ENCODE measurements at regions not wholly inside any gene's neighbourhood (a gene's known extent, or its start where the extent isn't known, plus 50 kb on each side); places are given as distances from the start of the nearest gene placed in this dataset.

- TF ChIP-seq NKX3-1 (CRISPR knock-in tag; IDR thresholded peaks at IDR 0.05): no peak
- TF ChIP-seq MED8 (CRISPR knock-in tag; IDR thresholded peaks at IDR 0.05; ENCODE audit: insufficient replicate concordance): no peak
Observed at GRCh38 chr1:76729142-76729541, 138.1 kb upstream of the ST6GALNAC5 start (continued).

GRCh38 chr1:76730027-76730426, 137.3 kb upstream of the ST6GALNAC5 start:
- Histone ChIP-seq H3K4me2 (ENCODE audit: low read depth, low read length) (peak overlapping the region; percentile 11; the same call in 1 of the 2 replicates), H2AFZ (ENCODE audit: low read length) (no peak overlapping the region), H3K9me3 (ENCODE audit: low read length) (peaks cover 21% of the 10 kb centered on the region; the same call in 1 of the 2 replicates), H3K27me3 (ENCODE audit: control insufficient read depth in 1 of 2, insufficient read depth in 2 of 2, low read length in 2 of 2) (no peaks in the 10 kb centered on the region), H3K9ac (ENCODE audit: insufficient read depth, low read depth, low read length) (no peak overlapping the region), H3K4me3 (replicated peaks in 1 of 3; ENCODE audit: insufficient read depth in 1 of 3, low read depth in 2 of 3, low read length in 3 of 3) (no peak overlapping the region), H3K4me1 (ENCODE audit: insufficient read depth, low read length) (peaks cover 7% of the 10 kb centered on the region; the same call in 1 of the 2 replicates), H3K79me2 (ENCODE audit: insufficient read depth, low read length) (no peaks in the 10 kb centered on the region), H3K27ac (ENCODE audit: extremely low read length, insufficient read depth, low read length) (no peak overlapping the region), H3K36me3 (replicated peaks in 1 of 2; ENCODE audit: control insufficient read depth in 1 of 2, insufficient read depth in 2 of 2, low read length in 2 of 2) (no peaks in the 10 kb centered on the region), H4K20me1 (ENCODE audit: insufficient read depth, low read length) (no peaks in the 10 kb centered on the region)
- POLR2A ChIA-PET: no interaction called here
- 5% methylated on average over 2 of the region's 2 CpGs for WGBS (ENCODE audit: low lambda C conversion rate)
- in situ Hi-C loops (cut with HindIII; ENCODE audit: extremely low pct_ligation_motif_present, low pct_unique_long_range_greater_than_20kb): no loop called here
- no TSS peak for BruUV-seq (replicated peaks)
- intact Hi-C loops (cut with micrococcal nuclease; ENCODE audit: unreplicated experiment): no loop called here
- FAIRE-seq (no peak), ATAC-seq (peak; percentile 70), DNase-seq (ENCODE audit: low spot score) (no peak)
- CTCF ChIA-PET (ENCODE audit: low intra/inter-chr PET ratio, low total read pairs): no interaction called here
- TF ChIP-seq ZNF414 (CRISPR knock-in tag; IDR thresholded peaks at IDR 0.05) (no peak), ZHX1 (CRISPR knock-in tag; IDR thresholded peaks at IDR 0.05; ENCODE audit: low read depth) (no peak), HNF4A (CRISPR knock-in tag; IDR thresholded peaks at IDR 0.05) (peak; percentile 61), ZNF616 (CRISPR knock-in tag; IDR thresholded peaks at IDR 0.05; ENCODE audit: low read depth) (no peak), SOX13 (IDR thresholded peaks at IDR 0.05) (no peak), SOX13 (CRISPR knock-in tag; conservative IDR thresholded peaks at IDR 0.05 in 1 of 2, IDR thresholded peaks at IDR 0.05 in 1 of 2) (0 out of 4 replicates have a peak, but pooled peaks of 1 of the 2 experiments have one; percentile 16), AHDC1 (CRISPR knock-in tag; IDR thresholded peaks at IDR 0.05; ENCODE audit: borderline replicate concordance) (peak; percentile 59; the same call in 1 of the 2 replicates), PAXIP1 (CRISPR knock-in tag; conservative IDR thresholded peaks at IDR 0.05) (0 out of 2 replicates have a peak, but pooled peaks have one; percentile 30)

All from HepG2 (cell line).